GM12878 (cell line): ENCODE measurements at regions not wholly inside any gene's neighbourhood (a gene's known extent, or its start where the extent isn't known, plus 50 kb on each side); places are given as distances from the start of the nearest gene placed in this dataset.

Experiments
- ATAC-seq: fragments of 200-7000 bp; cut with Tn5 transposase; 3 replicates; pipeline ENCODE4 v1.9.1; 2020; ENCODE audit warnings: mild to moderate bottlenecking, moderate library complexity
- BruUV-seq: library from RNA; stranded (reverse); fragments of 400-500 nt; replicated peaks from 2 replicates; lab custom pipeline; 2021; lab: Mats Ljungman, UMichigan
- CTCF ChIA-PET: fragments of 300-600 bp; sonication (Branson Sonifier 250); formaldehyde crosslinking; extraction: SDS; loops from one replicate; lab custom pipeline; 2021; ENCODE audit warnings: inconsistent platforms; lab: Yijun Ruan, JAX
- POLR2A ChIA-PET: fragments of 350-600 bp; formaldehyde crosslinking; extraction: SDS; loops from one replicate; lab custom pipeline; 2021; ENCODE audit warnings: inconsistent platforms; lab: Charles Lee
- RAD21 ChIA-PET: fragments of 300-600 bp; sonication (Branson Sonifier 250); formaldehyde crosslinking; loops from one replicate; lab custom pipeline; 2023; ENCODE audit warnings: antibody characterized with exemption; ENCODE audit not compliant: unreplicated experiment; lab: Charles Lee
- SMC1A ChIA-PET: fragments of 300-600 bp; sonication (Branson Sonifier 250); formaldehyde crosslinking; loops from one replicate; lab custom pipeline; 2023; ENCODE audit not compliant: unreplicated experiment, uncharacterized antibody; lab: Charles Lee
- DNase-seq: peaks from one replicate; pipeline ENCODE4 v3.0.0-alpha.2; 2011; ENCODE audit warnings: low read depth, low spot score
- FAIRE-seq: peaks from 3 replicates; lab custom pipeline; 2011; peaks lifted over from hg19 to GRCh38; lab: Jason Lieb, UNC
- H2AFZ ChIP-seq: 2 replicates; pipeline ENCODE4 v1.6.0; 2011; ENCODE audit warnings: low read depth, low read length, control low read depth; ENCODE audit not compliant: control insufficient read depth
- H3K27ac ChIP-seq: 2 replicates; pipeline ENCODE4 v1.5.1; 2011; ENCODE audit warnings: control low read depth; ENCODE audit not compliant: control insufficient read depth, insufficient read depth
- H3K27me3 ChIP-seq, 2 experiments: replicated peaks in 1 of 2; 2 replicates each; pipeline versions ENCODE4 v1.6.0 to v1.6.1; 2011; ENCODE audit warnings: low read length in 1 of 2; ENCODE audit not compliant: control insufficient read depth in 2 of 2, insufficient read depth in 2 of 2
- H3K36me3 ChIP-seq, 2 experiments: 2 replicates each; pipeline ENCODE4 v1.5.1; 2011; ENCODE audit warnings: low read length in 1 of 2; ENCODE audit not compliant: control insufficient read depth in 2 of 2, insufficient read depth in 2 of 2
- H3K4me1 ChIP-seq: 2 replicates; pipeline ENCODE4 v1.6.1; 2011; ENCODE audit warnings: mild to moderate bottlenecking, low read length, moderate library complexity, mixed read lengths; ENCODE audit not compliant: control insufficient read depth, insufficient read depth
- H3K4me2 ChIP-seq: 2 replicates; pipeline ENCODE4 v1.6.0; 2011; ENCODE audit warnings: control low read depth; ENCODE audit not compliant: control insufficient read depth, insufficient read depth
- H3K4me3 ChIP-seq: fragments of 200-600 bp; sonication (generic); 2 replicates; pipeline ENCODE4 v1.5.1; 2016
- H3K79me2 ChIP-seq: 2 replicates; pipeline ENCODE4 v1.6.0; 2011; ENCODE audit warnings: low read length; ENCODE audit not compliant: control insufficient read depth, insufficient read depth
- H3K9ac ChIP-seq: 2 replicates; pipeline ENCODE4 v1.8.0; 2011; ENCODE audit warnings: low read length, control low read depth, mixed read lengths; ENCODE audit not compliant: control insufficient read depth, insufficient read depth
- H3K9me3 ChIP-seq: replicated peaks from 3 replicates; pipeline ENCODE4 v1.5.1; 2011; ENCODE audit warnings: mild to moderate bottlenecking, low read length; ENCODE audit not compliant: control insufficient read depth, insufficient read depth
- H4K20me1 ChIP-seq: 2 replicates; pipeline ENCODE4 v1.6.0; 2011; ENCODE audit not compliant: control insufficient read depth, insufficient read depth
- CBX5 ChIP-seq: sonication (generic); IDR thresholded peaks from 2 replicates; pipeline ENCODE4 v1.6.1; 2016; ENCODE audit warnings: low read depth, moderate library complexity, mild to moderate bottlenecking, inconsistent platforms
- CHD1 ChIP-seq: IDR thresholded peaks from 2 replicates; pipeline ENCODE4 v1.6.1; 2012; ENCODE audit warnings: low read depth, low read length, improper control_type of control experiment
- CUX1 ChIP-seq: IDR thresholded peaks from 2 replicates; pipeline ENCODE4 v1.6.1; 2012; ENCODE audit warnings: improper control_type of control experiment, low read depth, low read length; ENCODE audit not compliant: insufficient replicate concordance
- ETV6 ChIP-seq, 2 experiments: fragments of 450-650 bp in 1 of 2; IDR thresholded peaks in 1 of 2; conservative IDR thresholded peaks in 1 of 2; 2 replicates each; pipeline ENCODE4 v1.6.1; 2014; ENCODE audit warnings: antibody characterized with exemption in 1 of 2, borderline replicate concordance in 1 of 2, low read depth in 1 of 2, mild to moderate bottlenecking in 1 of 2, moderate library complexity in 1 of 2
- IKZF2 ChIP-seq, 2 experiments: fragments of 450-650 bp; IDR thresholded peaks; 2 replicates each; pipeline ENCODE4 v1.6.1; 2017; ENCODE audit warnings: mild to moderate bottlenecking in 2 of 2, moderate library complexity in 2 of 2
- IRF3 ChIP-seq: fragments of 450-650 bp; IDR thresholded peaks from 2 replicates; pipeline ENCODE4 v1.6.1; 2014; ENCODE audit warnings: mild to moderate bottlenecking
- STAT3 ChIP-seq: IDR thresholded peaks from 2 replicates; pipeline ENCODE4 v1.6.1; 2011; ENCODE audit warnings: low read depth, low read length, improper control_type of control experiment
- TARDBP ChIP-seq: IDR thresholded peaks from 2 replicates; pipeline ENCODE4 v1.6.1; 2016; ENCODE audit warnings: borderline replicate concordance
- TCF12 ChIP-seq: IDR thresholded peaks from 2 replicates; pipeline ENCODE4 v1.6.1; 2011; ENCODE audit warnings: low read depth, mild to moderate bottlenecking, low read length
- TCF3 ChIP-seq: IDR thresholded peaks from 2 replicates; pipeline ENCODE4 v1.6.1; 2012; ENCODE audit warnings: low read depth, mild to moderate bottlenecking, low read length, borderline replicate concordance; ENCODE audit not compliant: insufficient read depth
- ZNF207 ChIP-seq: fragments of 450-650 bp; IDR thresholded peaks from 2 replicates; pipeline ENCODE4 v1.6.1; 2014; ENCODE audit warnings: antibody characterized with exemption, mild to moderate bottlenecking, borderline replicate concordance
- ZNF687 ChIP-seq: fragments of 450-650 bp; IDR thresholded peaks from 2 replicates; pipeline ENCODE4 v1.6.1; 2017; ENCODE audit warnings: mild to moderate bottlenecking, moderate library complexity
- WGBS: methylation state at CpG from one replicate; pipeline ENCODE4 v1.1.6; 2016; ENCODE audit warnings: low lambda C conversion rate; ENCODE audit not compliant: insufficient replicate concordance, insufficient coverage; ENCODE audit errors: missing lambda C conversion rate; 5-methylcytosine and 5-hydroxymethylcytosine counted together
- in situ Hi-C: fragments of 300-500 bp; cut with MboI; formaldehyde crosslinking; loops from 9 replicates; pipeline ENCODE4 v1.14.3; 2018; ENCODE audit warnings: mixed read lengths
- intact Hi-C: fragments of 100-400 bp; cut with micrococcal nuclease; formaldehyde crosslinking; loops from one replicate; pipeline ENCODE4 v1.14.2; 2022; ENCODE audit not compliant: unreplicated experiment

- ATAC-seq: no peak
- H2AFZ ChIP-seq: no peak overlapping the region
- H4K20me1 ChIP-seq: no peaks in the 10 kb centered on the region
- no peaks in the 10 kb centered on the region for H3K36me3 ChIP-seq
- no peak for FAIRE-seq
- 58% methylated on average over 4 of the region's 4 CpGs for WGBS
- no peak overlapping the region for H3K4me3 ChIP-seq
- ChIA-PET RAD21 (no interaction called here), POLR2A (no interaction called here), SMC1A (no interaction called here), CTCF (no interaction called here)
- H3K27ac ChIP-seq: no peak overlapping the region
- in situ Hi-C loops (no loop called here), intact Hi-C loops (loop anchor here (10.0 kb wide), 2 partner anchors 259 to 1079 kb away; no protein-coding TSS in a partner anchor)
- H3K9ac ChIP-seq: no peak overlapping the region
- H3K79me2 ChIP-seq: no peaks in the 10 kb centered on the region
- BruUV-seq: no TSS peak
- DNase-seq: no peak
- H3K4me2 ChIP-seq: no peak overlapping the region
- no peaks in the 10 kb centered on the region for H3K4me1 ChIP-seq
- no peaks in the 10 kb centered on the region for H3K9me3 ChIP-seq
- no peaks in the 10 kb centered on the region for H3K27me3 ChIP-seq
- no peak for TF ChIP-seq ZNF207
- TF ChIP-seq IKZF2 (IDR thresholded peaks at IDR 0.05): no peak
- no peak for TF ChIP-seq CBX5
- no peak for TF ChIP-seq CHD1
- TF ChIP-seq ZNF687: no peak
- TF ChIP-seq TCF12: no peak
- TF ChIP-seq ETV6 (conservative IDR thresholded peaks at IDR 0.05 in 1 of 2, IDR thresholded peaks at IDR 0.05 in 1 of 2; ENCODE audit: borderline replicate concordance in 1 of 2, low read depth in 1 of 2): no peak
- TF ChIP-seq CUX1: no peak
- no peak for TF ChIP-seq IRF3
- no peak for TF ChIP-seq TARDBP
- TF ChIP-seq TCF3: no peak
- TF ChIP-seq STAT3: no peak
Measured at GRCh38 chr11:87465716-87466115, 428.0 kb downstream of the TMEM135 start.
